Tibial nerve (tissue), 4 donors: ENCODE measurements at regions not wholly inside any gene's neighbourhood (a gene's known extent, or its start where the extent isn't known, plus 50 kb on each side); places are given as distances from the start of the nearest gene placed in this dataset.

Experiments used
- DNase-seq, 2 donors: peaks; one replicate each; pipeline ENCODE4 v3.0.0-alpha.2; 2019; ENCODE audit warnings: low spot score in 2 of 2
- H3K27ac ChIP-seq, 4 donors: fragments of 200-600 bp; sonication (generic) in 3 of 4; one replicate each; pipeline ENCODE4 v1.5.1; 2017 to 2019; ENCODE audit warnings: mild to moderate bottlenecking in 1 of 4
- H3K27me3 ChIP-seq, 2 donors: fragments of 200-600 bp; sonication (generic) in 1 of 2; one replicate each; pipeline versions ENCODE4 v1.5.1 to v1.6.0; 2017 to 2019
- H3K36me3 ChIP-seq, 3 donors: fragments of 200-600 bp; sonication (generic); one replicate each; pipeline ENCODE4 v1.5.1; 2018 to 2019
- H3K4me1 ChIP-seq, 4 donors: fragments of 200-600 bp; sonication (generic) in 3 of 4; one replicate each; pipeline ENCODE4 v1.5.1; 2017 to 2019
- H3K4me3 ChIP-seq, 4 donors: fragments of 200-600 bp; sonication (generic) in 3 of 4; one replicate each; pipeline ENCODE4 v1.5.1; 2017 to 2019; ENCODE audit warnings: mild to moderate bottlenecking in 1 of 4, moderate library complexity in 1 of 4
- H3K9me3 ChIP-seq, 4 donors: fragments of 200-600 bp; sonication (generic) in 3 of 4; one replicate each; pipeline ENCODE4 v1.5.1; 2017 to 2019
- CTCF ChIP-seq, 5 experiments: fragments of 200-600 bp in 3 of 5; fragments of 450-650 bp in 2 of 5; sonication (generic) in 3 of 5; IDR thresholded peaks; one replicate each; pipeline ENCODE4 v1.5.1; 2016 to 2019; ENCODE audit warnings: antibody characterized with exemption in 5 of 5, mild to moderate bottlenecking in 3 of 5, moderate library complexity in 2 of 5
- EP300 ChIP-seq, 2 donors: sonication (generic); formaldehyde crosslinking; IDR thresholded peaks; one replicate each; pipeline ENCODE4 v1.6.1; 2017; ENCODE audit warnings: antibody characterized with exemption in 2 of 2, mild to moderate bottlenecking in 1 of 2
- POLR2A ChIP-seq, 2 donors: fragments of 450-650 bp; IDR thresholded peaks; one replicate each; pipeline ENCODE4 v1.6.1; 2017; ENCODE audit warnings: antibody characterized with exemption in 2 of 2, mild to moderate bottlenecking in 2 of 2, moderate library complexity in 2 of 2
- WGBS, 2 donors: methylation state at CpG; one replicate each; pipeline ENCODE4 v1.1.5; 2018; 5-methylcytosine and 5-hydroxymethylcytosine counted together

- no peaks in the 10 kb centered on the region for H3K4me1 ChIP-seq
- DNase-seq, result no peak
- H3K36me3 ChIP-seq, result no peaks in the 10 kb centered on the region
- no peak overlapping the region for H3K27ac ChIP-seq
- 33 to 34% methylated on average over 2 of the region's 2 CpGs for WGBS, 2 donors
- no peaks in the 10 kb centered on the region for H3K27me3 ChIP-seq
- H3K9me3 ChIP-seq, result peaks cover 0 to 4% (median 0%) of the 10 kb centered on the region in 4 donors
- no peak overlapping the region for H3K4me3 ChIP-seq
- TF ChIP-seq EP300 (IDR thresholded peaks at IDR 0.05) (no peak), CTCF (IDR thresholded peaks at IDR 0.05) (no peak), POLR2A (IDR thresholded peaks at IDR 0.05) (no peak)
Measured at GRCh38 chr1:191618181-191618580, 540.1 kb upstream of the RGS18 start.

- no peaks in the 10 kb centered on the region for H3K36me3 ChIP-seq
- TF ChIP-seq POLR2A (IDR thresholded peaks at IDR 0.05), result no peak
- no peak for TF ChIP-seq EP300 (IDR thresholded peaks at IDR 0.05)
- TF ChIP-seq CTCF (IDR thresholded peaks at IDR 0.05), result no peak
- no peak for DNase-seq
Measured at GRCh38 chr1:191620883-191621282, 537.4 kb upstream of the RGS18 start.

GRCh38 chr1:191624044-191624443 is 534.2 kb upstream of the RGS18 start:
- Histone ChIP-seq H3K36me3 (no peaks in the 10 kb centered on the region), H3K9me3 (peaks cover 0 to 4% (median 0%) of the 10 kb centered on the region in 4 donors), H3K4me3 (no peak overlapping the region), H3K27me3 (no peaks in the 10 kb centered on the region), H3K4me1 (no peaks in the 10 kb centered on the region), H3K27ac (no peak overlapping the region)
- 98 to 100% methylated on average over 1 of the region's 1 CpG for WGBS, 2 donors
- DNase-seq, result no peak
- TF ChIP-seq POLR2A (IDR thresholded peaks at IDR 0.05) (no peak), CTCF (IDR thresholded peaks at IDR 0.05) (no peak), EP300 (IDR thresholded peaks at IDR 0.05) (no peak)

More at GRCh38 chr1:191620883-191621282, 537.4 kb upstream of the RGS18 start:
- Histone ChIP-seq H3K9me3 (peaks cover 0 to 4% (median 0%) of the 10 kb centered on the region in 4 donors), H3K4me1 (no peaks in the 10 kb centered on the region), H3K27ac (no peak overlapping the region), H3K27me3 (no peaks in the 10 kb centered on the region), H3K4me3 (no peak overlapping the region)

- no peaks in the 10 kb centered on the region for H3K27me3 ChIP-seq
- TF ChIP-seq POLR2A (IDR thresholded peaks at IDR 0.05) (no peak), CTCF (IDR thresholded peaks at IDR 0.05) (no peak), EP300 (IDR thresholded peaks at IDR 0.05) (no peak)
- H3K27ac ChIP-seq, result no peak overlapping the region
- H3K4me1 ChIP-seq, result no peaks in the 10 kb centered on the region
- no peak for DNase-seq
- no peaks in the 10 kb centered on the region for H3K36me3 ChIP-seq
- peaks cover 0 to 10% (median 3%) of the 10 kb centered on the region in 4 donors for H3K9me3 ChIP-seq
- H3K4me3 ChIP-seq, result no peak overlapping the region
Measured at GRCh38 chr1:191629836-191630235, 528.4 kb upstream of the RGS18 start.

GRCh38 chr1:191634801-191635508 is 523.3 kb upstream of the RGS18 start:
- WGBS, 2 donors, result 91 to 92% methylated on average over 3 of the region's 3 CpGs

More at GRCh38 chr1:191634801-191635508, 523.3 kb upstream of the RGS18 start:
- Histone ChIP-seq H3K4me1 (no peaks in the 10 kb centered on the region), H3K27ac (no peak overlapping the region), H3K27me3 (no peaks in the 10 kb centered on the region), H3K4me3 (no peak overlapping the region), H3K9me3 (peaks cover 0 to 10% (median 3%) of the 10 kb centered on the region in 4 donors), H3K36me3 (no peaks in the 10 kb centered on the region)
- TF ChIP-seq CTCF (IDR thresholded peaks at IDR 0.05) (no peak), POLR2A (IDR thresholded peaks at IDR 0.05) (no peak)
- no peak for DNase-seq
